HG03025 (cell line): ENCODE measurements at regions not wholly inside any gene's neighbourhood (a gene's known extent, or its start where the extent isn't known, plus 50 kb on each side); places are given as distances from the start of the nearest gene placed in this dataset.
A peak's percentile ranks its signal among the peaks of the same experiment; 100 is the strongest.
"Not testable (repeated sequence)": the region's sequence is repeated elsewhere in the genome, so short reads cannot be mapped to it uniquely, and the experiment has no call there.

Experiments used
- ATAC-seq: cut with Tn5 transposase; IDR thresholded peaks from one replicate; pipeline ENCODE4 v1.9.1; 2021; ENCODE audit warnings: mild to moderate bottlenecking, moderate library complexity; ENCODE audit not compliant: unreplicated experiment, low FRiP score

DNA sequence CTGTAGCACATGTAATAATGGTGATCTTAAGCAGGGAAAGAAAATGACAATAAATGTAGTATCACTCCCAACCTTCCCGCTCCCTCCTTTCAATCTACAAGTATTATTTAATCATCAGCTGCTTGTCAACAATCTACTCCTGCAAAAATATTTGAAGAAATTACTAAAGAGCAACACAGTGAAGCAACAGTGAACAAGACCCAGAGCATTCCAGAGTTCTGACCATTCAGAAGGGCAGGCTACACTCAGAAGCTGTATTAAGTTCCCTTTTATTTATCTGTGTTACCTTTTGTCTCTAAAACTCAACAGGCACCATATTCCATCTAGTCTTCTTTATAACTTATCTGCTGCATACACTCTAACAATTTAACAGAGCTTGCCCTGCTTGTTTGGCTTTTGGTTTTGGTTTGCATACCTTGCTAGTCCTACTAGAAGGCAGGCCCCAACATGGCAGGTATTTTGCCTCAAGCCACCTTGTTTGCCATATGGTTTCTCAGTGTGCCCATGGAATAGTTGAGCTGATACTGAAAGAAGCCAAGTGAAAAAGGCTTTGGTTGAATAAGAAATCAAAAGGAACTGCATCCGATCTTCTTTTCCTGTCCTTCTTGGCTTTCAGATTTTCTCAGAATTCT lies 253.9 kb downstream of the CEMIP2 start:
- ATAC-seq: no peak

DNA sequence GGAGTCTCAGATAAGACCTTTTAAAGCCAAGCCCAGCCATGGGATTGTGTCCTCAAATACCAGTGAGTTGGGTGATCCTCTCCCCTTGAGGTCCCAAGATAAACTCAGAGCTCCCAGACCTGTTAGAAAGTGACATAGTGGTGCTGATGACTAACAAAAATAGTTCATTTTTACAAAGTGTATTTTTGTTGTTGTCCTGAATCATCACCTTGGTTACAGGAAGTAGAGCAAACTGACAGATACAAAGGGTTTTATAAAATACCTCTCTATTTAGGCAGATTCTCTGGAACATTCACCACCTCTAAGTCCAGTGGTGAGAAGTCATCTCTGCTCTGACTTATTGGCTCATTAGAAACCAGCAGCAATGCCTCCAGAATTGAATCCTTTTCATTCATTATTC lies 259.3 kb downstream of the CEMIP2 start:
- ATAC-seq: no peak

GRCh38 chr9:71508141-71508540 lies 260.2 kb downstream of the CEMIP2 start:
- ATAC-seq: not testable (repeated sequence)

- ATAC-seq: no peak
These were observed 261.5 kb downstream of the CEMIP2 start for GRCh38 chr9:71506821-71507220.

- ATAC-seq: no peak
These were observed 263.7 kb downstream of the CEMIP2 start for GRCh38 chr9:71504636-71505035.

GRCh38 chr9:71498691-71499090 lies 269.6 kb downstream of the CEMIP2 start:
- ATAC-seq: no peak

DNA sequence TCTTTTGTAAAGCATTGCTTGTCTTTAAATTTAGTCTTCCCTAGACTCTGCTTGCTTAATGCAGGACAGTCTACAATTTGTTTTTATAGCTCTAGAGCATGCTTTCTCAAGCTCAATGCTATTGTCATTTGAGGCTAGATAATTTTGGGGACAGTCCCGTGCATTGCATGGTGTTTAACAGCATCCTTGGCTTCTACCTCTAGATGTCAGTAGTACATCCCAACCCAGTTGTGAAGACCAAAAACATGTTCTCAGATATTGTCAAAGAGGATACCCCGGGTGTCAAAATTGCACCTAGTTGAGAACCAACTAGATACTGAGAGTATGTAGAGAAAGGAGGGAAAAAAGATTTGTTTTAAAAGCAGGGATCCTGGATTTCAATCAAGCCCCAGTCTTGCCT lies 277.5 kb downstream of the CEMIP2 start:
- no peak for ATAC-seq

DNA sequence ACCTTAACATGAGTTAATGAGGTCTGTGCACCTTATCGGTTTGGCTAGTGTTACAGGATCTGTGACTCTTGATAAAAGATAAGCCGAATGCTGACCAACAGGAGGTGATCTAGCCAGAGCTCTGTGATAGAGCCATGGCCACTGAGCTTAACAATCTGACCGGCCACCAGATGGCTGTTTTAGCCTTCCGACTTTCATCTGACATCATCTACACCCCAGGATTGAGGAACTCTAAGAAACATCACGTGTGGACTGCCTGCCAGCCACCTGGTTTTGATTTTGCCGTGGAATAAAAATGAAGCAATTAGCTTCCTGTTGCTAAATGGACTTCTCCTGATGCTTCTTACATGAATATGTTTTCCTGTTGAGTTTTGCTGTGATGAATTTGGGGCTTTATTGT lies 281.3 kb downstream of the CEMIP2 start:
- ATAC-seq: no peak

GRCh38 chr9:71485326-71485725 lies 283.0 kb downstream of the CEMIP2 start:
- ATAC-seq: no peak

GRCh38 chr9:71483436-71483835 lies 284.9 kb downstream of the CEMIP2 start:
- no peak for ATAC-seq

DNA sequence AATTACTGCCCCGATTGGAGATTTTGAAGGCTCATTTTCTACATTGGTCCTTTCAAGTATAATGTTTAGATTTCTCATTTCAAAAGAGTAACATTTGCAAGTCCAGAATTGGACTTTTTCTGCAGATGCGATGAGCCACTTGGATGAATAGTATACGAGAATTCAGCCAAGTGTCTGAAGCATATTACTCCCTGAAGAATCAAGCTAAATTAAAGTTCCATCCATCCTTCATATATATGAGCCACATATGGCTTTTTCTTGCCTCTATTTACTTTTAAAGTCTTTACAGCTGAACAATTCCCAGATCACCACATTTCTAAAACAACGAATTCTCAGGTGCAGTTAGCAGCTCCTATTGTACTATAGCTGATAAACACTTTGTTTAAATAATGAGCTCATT lies 288.7 kb downstream of the CEMIP2 start:
- no peak for ATAC-seq

DNA sequence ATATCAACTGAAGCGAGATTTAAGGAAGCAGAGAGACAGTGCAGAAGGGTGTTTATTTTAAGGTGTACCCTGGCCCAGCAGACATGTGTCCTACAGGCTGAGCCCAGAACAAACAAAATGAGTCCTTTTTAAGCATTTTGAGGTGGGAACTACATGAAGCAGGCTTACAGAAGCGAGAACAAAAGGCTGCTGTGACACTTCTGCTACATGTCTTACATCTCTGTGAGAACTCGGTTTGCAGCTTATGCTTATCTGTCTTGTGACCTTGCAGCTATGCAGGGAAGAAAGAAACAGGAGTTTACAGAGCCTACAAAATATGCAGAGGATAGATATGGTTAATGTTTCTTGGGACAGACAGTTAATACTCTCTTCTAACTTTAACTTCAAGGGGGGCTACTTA lies 295.9 kb downstream of the CEMIP2 start:
- no peak for ATAC-seq

DNA sequence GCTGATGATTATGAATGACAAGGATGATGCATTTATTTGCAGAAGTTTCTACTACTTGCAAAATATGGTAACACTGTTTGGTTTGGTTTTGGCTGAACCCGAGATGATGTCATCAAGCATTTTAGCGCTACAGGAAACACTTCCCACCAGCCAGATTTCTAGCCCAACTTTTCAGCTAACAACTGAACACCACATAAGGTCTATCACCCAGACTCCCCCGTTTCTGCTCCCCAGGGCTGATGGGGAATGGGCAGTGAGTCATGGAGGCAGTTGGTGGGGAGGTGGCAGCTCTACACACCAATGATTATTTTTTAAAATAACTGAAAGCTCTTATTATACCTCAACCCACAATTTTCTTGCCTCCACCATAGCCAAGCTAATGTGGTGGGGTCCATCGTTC lies 302.9 kb downstream of the CEMIP2 start:
- ATAC-seq: no peak

GRCh38 chr9:71459082-71459481 lies 309.2 kb downstream of the CEMIP2 start:
- ATAC-seq: no peak

GRCh38 chr9:71446473-71447411 lies 321.6 kb downstream of the CEMIP2 start:
- peak; percentile 70 for ATAC-seq

DNA sequence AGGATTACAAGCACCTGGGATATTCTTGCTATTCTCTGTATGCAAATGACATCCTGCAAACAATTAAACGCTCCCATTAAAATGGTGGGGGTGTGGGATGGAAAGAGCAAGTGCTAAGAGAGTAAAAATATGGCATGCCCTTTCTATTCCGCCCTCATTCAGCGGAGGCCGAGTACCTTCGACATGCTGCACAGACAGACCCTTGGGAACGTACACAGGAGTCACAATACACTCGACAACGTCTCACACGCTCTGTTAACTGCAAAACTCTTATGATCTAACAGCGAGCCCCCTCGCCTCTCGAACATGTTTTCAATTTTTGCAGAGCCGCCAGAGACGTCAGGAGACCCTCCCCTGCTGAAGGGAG lies 322.2 kb downstream of the CEMIP2 start:
- ATAC-seq: no peak

- ATAC-seq: no peak
These were observed 321.5 kb upstream of the TRPM3 start for GRCh38 chr9:71442937-71443336.

DNA sequence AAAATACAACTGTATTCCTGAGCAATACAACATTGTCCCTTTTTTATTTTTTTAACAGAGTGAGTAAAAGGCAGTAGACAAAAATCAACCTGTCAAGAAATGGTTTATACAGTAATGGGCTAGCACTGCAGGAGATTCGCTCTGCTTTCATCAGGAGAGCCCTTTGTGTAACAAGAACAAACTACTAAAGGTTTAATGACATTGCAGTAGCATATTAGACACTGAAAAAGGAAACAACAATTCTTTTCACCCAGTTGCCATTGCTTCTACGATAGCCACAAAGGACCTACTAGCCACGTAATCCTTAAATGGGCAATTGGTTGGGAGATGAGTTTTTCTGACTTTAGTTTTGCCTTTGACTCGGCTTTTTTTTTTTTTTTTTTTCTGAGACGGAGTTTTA lies 319.8 kb upstream of the TRPM3 start:
- ATAC-seq: no peak

GRCh38 chr9:71431931-71432330 lies 310.5 kb upstream of the TRPM3 start:
- no peak for ATAC-seq

DNA sequence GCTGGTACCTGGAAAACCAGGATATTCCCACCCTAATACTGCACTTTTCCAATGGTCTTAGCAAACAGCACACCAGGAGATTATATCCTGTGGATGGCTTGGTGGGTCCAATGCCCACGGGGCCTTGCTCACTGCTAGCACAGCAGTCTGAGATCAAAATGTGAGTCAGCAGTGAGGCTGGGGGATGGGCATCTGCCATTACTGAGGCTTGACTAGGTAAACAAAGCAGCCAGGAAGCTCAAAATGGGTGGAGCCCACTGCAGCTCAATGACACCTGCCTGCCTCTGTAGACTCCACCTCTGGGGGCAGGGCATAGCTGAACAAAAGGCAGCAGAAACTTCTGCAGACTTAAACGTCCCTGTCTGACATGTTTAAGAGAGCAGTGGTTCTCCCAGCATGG lies 285.9 kb upstream of the TRPM3 start:
- not testable (repeated sequence) for ATAC-seq

GRCh38 chr9:71403106-71403505 lies 281.7 kb upstream of the TRPM3 start:
- ATAC-seq: no peak

GRCh38 chr9:71393005-71393404 lies 271.6 kb upstream of the TRPM3 start:
- ATAC-seq: no peak
